ENCODE measurements at regions not wholly inside any gene's neighbourhood (a gene's known extent, or its start where the extent isn't known, plus 50 kb on each side); places are given as distances from the start of the nearest gene placed in this dataset.

DNA sequence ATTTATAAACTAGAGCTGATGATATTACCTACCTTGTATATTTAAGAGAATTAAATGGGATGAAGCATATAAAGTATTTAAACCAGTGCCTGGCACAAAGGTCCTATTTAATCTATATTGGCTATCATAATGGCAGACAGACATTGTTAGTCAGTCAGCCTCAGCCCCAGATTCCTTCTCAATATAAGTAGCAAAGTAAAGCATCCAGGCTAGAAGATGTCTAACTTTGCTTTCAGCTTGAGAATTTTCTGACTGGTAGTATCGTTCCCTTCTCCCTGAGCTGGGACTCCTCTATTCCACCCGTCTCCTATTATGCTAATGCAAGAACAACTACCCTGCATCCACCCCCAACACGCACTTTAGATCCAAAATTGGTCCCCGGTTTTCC, 215.7 kb upstream of the SIX2 start:
- no peak for TF ChIP-seq GABPA (IDR thresholded peaks at IDR 0.05 in 1 of 2, conservative IDR thresholded peaks at IDR 0.05 in 1 of 2)
- TF ChIP-seq YY1 (IDR thresholded peaks at IDR 0.05) = no peak
- no peak for TF ChIP-seq RAD21 (IDR thresholded peaks at IDR 0.05)
- TF ChIP-seq, protein P1, sequence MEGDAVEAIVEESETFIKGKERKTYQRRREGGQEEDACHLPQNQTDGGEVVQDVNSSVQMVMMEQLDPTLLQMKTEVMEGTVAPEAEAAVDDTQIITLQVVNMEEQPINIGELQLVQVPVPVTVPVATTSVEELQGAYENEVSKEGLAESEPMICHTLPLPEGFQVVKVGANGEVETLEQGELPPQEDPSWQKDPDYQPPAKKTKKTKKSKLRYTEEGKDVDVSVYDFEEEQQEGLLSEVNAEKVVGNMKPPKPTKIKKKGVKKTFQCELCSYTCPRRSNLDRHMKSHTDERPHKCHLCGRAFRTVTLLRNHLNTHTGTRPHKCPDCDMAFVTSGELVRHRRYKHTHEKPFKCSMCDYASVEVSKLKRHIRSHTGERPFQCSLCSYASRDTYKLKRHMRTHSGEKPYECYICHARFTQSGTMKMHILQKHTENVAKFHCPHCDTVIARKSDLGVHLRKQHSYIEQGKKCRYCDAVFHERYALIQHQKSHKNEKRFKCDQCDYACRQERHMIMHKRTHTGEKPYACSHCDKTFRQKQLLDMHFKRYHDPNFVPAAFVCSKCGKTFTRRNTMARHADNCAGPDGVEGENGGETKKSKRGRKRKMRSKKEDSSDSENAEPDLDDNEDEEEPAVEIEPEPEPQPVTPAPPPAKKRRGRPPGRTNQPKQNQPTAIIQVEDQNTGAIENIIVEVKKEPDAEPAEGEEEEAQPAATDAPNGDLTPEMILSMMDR (IDR thresholded peaks at IDR 0.05; ENCODE audit: low read depth, low read length, missing input control) = no peak
- TF ChIP-seq, protein P2, sequence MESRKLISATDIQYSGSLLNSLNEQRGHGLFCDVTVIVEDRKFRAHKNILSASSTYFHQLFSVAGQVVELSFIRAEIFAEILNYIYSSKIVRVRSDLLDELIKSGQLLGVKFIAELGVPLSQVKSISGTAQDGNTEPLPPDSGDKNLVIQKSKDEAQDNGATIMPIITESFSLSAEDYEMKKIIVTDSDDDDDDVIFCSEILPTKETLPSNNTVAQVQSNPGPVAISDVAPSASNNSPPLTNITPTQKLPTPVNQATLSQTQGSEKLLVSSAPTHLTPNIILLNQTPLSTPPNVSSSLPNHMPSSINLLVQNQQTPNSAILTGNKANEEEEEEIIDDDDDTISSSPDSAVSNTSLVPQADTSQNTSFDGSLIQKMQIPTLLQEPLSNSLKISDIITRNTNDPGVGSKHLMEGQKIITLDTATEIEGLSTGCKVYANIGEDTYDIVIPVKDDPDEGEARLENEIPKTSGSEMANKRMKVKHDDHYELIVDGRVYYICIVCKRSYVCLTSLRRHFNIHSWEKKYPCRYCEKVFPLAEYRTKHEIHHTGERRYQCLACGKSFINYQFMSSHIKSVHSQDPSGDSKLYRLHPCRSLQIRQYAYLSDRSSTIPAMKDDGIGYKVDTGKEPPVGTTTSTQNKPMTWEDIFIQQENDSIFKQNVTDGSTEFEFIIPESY (IDR thresholded peaks at IDR 0.05) = no peak
- no peak for TF ChIP-seq TAF1 (conservative IDR thresholded peaks at IDR 0.05)
- TF ChIP-seq EGR1 (IDR thresholded peaks at IDR 0.05; ENCODE audit: low read depth in 2 of 2) = no peak
- TF ChIP-seq MAX (IDR thresholded peaks at IDR 0.05) = no peak
- TF ChIP-seq REST (IDR thresholded peaks at IDR 0.05) = no peak
- TF ChIP-seq FOXA1 (IDR thresholded peaks at IDR 0.05) = no peak
- TF ChIP-seq JUND (IDR thresholded peaks at IDR 0.05) = no peak
- TF ChIP-seq ATF3 (IDR thresholded peaks at IDR 0.05) = no peak
- TF ChIP-seq HNF4A (conservative IDR thresholded peaks at IDR 0.05) = no peak
- TF ChIP-seq SP1 (IDR thresholded peaks at IDR 0.05) = no peak
